Transverse colon (tissue), 4 donors: ENCODE measurements at regions not wholly inside any gene's neighbourhood (a gene's known extent, or its start where the extent isn't known, plus 50 kb on each side); places are given as distances from the start of the nearest gene placed in this dataset.

Experiments
- DNase-seq: peaks from one replicate; pipeline ENCODE4 v3.0.0-alpha.2; 2019
- H3K27ac ChIP-seq, 4 donors: fragments of 200-600 bp; sonication (generic); 2 replicates each; pipeline ENCODE4 v1.5.1; 2016 to 2018; ENCODE audit warnings: inconsistent platforms in 4 of 4
- H3K27me3 ChIP-seq: fragments of 200-600 bp; sonication (generic); 2 replicates; pipeline ENCODE4 v1.5.1; 2017; ENCODE audit warnings: inconsistent platforms
- H3K36me3 ChIP-seq, 4 donors: fragments of 200-600 bp; sonication (generic); 2 replicates each; pipeline ENCODE4 v1.5.1; 2017 to 2019; ENCODE audit warnings: inconsistent platforms in 4 of 4
- H3K4me1 ChIP-seq, 4 donors: fragments of 200-600 bp; sonication (generic); 2 replicates each; pipeline ENCODE4 v1.5.1; 2017 to 2020; ENCODE audit warnings: inconsistent platforms in 4 of 4
- H3K4me3 ChIP-seq, 4 donors: fragments of 200-600 bp; sonication (generic); 1 replicate in 1 of 4; 2 replicates in 3 of 4; pipeline versions ENCODE4 v1.5.1 to v1.6.1; 2017 to 2019; ENCODE audit warnings: inconsistent platforms in 4 of 4
- H3K9me3 ChIP-seq, 2 donors: fragments of 200-600 bp; sonication (generic); 2 replicates each; pipeline ENCODE4 v1.5.1; 2017 to 2019; ENCODE audit warnings: inconsistent platforms in 2 of 2
- CTCF ChIP-seq, 5 experiments: fragments of 200-600 bp in 3 of 5; fragments of 450-650 bp in 2 of 5; sonication (generic) in 3 of 5; IDR thresholded peaks; 1 replicate in 2 of 5; 2 replicates in 3 of 5; pipeline ENCODE4 v1.5.1; 2016 to 2017; ENCODE audit warnings: antibody characterized with exemption in 5 of 5, inconsistent platforms in 3 of 5, mild to moderate bottlenecking in 2 of 5, moderate library complexity in 1 of 5
- EP300 ChIP-seq: sonication (generic); formaldehyde crosslinking; IDR thresholded peaks from one replicate; pipeline ENCODE4 v1.6.1; 2017; ENCODE audit warnings: antibody characterized with exemption, low read depth
- POLR2A ChIP-seq: fragments of 450-650 bp; IDR thresholded peaks from one replicate; pipeline ENCODE4 v1.6.1; 2016; ENCODE audit warnings: antibody characterized with exemption, mild to moderate bottlenecking, moderate library complexity
- POLR2AphosphoS5 ChIP-seq, 3 donors: sonication (generic); formaldehyde crosslinking; IDR thresholded peaks; one replicate each; pipeline ENCODE4 v1.6.1; 2016; ENCODE audit warnings: antibody characterized with exemption in 3 of 3
- WGBS, 2 donors: methylation state at CpG; one replicate each; pipeline ENCODE4 v1.1.5; 2018; ENCODE audit warnings: low coverage in 1 of 2; 5-methylcytosine and 5-hydroxymethylcytosine counted together
- in situ Hi-C, 4 donors: fragments of 200-750 bp; cut with MboI; loops; one replicate each; pipeline versions ENCODE4 v1.15.0 to v1.15.1; 2017; ENCODE audit warnings: low sequenced_read_pairs in 3 of 4, low pct_ligation_motif_present in 1 of 4, low pct_unique_long_range_greater_than_20kb in 1 of 4
- intact Hi-C: fragments of 100-400 bp; cut with DNase I; formaldehyde crosslinking; loops from one replicate; pipeline ENCODE4 v1.15.1; 2023; ENCODE audit warnings: low total_unique reads

DNA sequence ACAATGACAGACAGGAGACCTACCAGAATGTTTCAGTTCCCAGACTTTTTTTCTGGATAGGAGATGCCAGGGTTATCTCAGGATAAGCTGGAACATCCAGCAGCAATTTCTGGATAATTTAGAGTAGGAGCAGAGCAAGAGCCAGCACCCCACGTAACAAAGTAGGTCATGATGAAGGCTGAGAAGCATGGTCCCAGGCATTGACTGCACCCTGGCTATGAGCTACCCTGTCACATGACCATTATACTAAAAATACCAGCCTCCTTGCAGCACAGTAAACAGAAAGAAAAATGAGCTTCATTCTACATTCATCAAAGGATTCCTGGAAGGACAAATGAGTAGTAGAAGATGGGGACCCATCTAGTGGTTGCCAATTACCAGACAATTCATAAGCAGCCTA is 247.4 kb upstream of the AR start:
- TF ChIP-seq POLR2A (no peak), EP300 (no peak), POLR2AphosphoS5 (IDR thresholded peaks at IDR 0.05) (no peak), CTCF (IDR thresholded peaks at IDR 0.05) (no peak)
- no peaks in the 10 kb centered on the region for H3K9me3 ChIP-seq
- no peaks in the 10 kb centered on the region for H3K4me1 ChIP-seq
- no peaks in the 10 kb centered on the region for H3K27me3 ChIP-seq
- WGBS, 2 donors, result 19% methylated on average over 1 of the region's 1 CpG; no CpG with 5 or more reads in 1 of the 2 donors
- H3K36me3 ChIP-seq, result no peaks in the 10 kb centered on the region
- intact Hi-C loops (no loop called here), in situ Hi-C loops (no loop called here)
- no peak overlapping the region for H3K27ac ChIP-seq
- DNase-seq, result no peak
- no peak overlapping the region for H3K4me3 ChIP-seq

- H3K27me3 ChIP-seq, result no peaks in the 10 kb centered on the region
- 81 to 100% methylated on average over 1 to 4 of the region's 4 CpGs for WGBS, 2 donors
- no peak for TF ChIP-seq POLR2A
- no peak for TF ChIP-seq EP300
- TF ChIP-seq CTCF (IDR thresholded peaks at IDR 0.05), result no peak
- TF ChIP-seq POLR2AphosphoS5 (IDR thresholded peaks at IDR 0.05), result no peak
Measured at GRCh38 chrX:67317725-67318124, 226.1 kb upstream of the AR start.

GRCh38 chrX:67328476-67328875 is 215.3 kb upstream of the AR start:
- H3K36me3 ChIP-seq, result no peaks in the 10 kb centered on the region
- intact Hi-C loops, result no loop called here
- no peaks in the 10 kb centered on the region for H3K9me3 ChIP-seq
- H3K27me3 ChIP-seq, result no peaks in the 10 kb centered on the region
- in situ Hi-C loops, result loop anchor here in 1 of 4 donors (25.0 kb wide), 1 partner anchor 109 kb away; no protein-coding TSS in a partner anchor
- H3K4me3 ChIP-seq, result no peak overlapping the region
- H3K27ac ChIP-seq, result no peak overlapping the region
- 60 to 87% methylated on average over 1 to 3 of the region's 3 CpGs for WGBS, 2 donors
- no peaks in the 10 kb centered on the region for H3K4me1 ChIP-seq
- DNase-seq, result no peak
- TF ChIP-seq EP300, result no peak
- TF ChIP-seq CTCF (IDR thresholded peaks at IDR 0.05), result no peak
- no peak for TF ChIP-seq POLR2A
- no peak for TF ChIP-seq POLR2AphosphoS5 (IDR thresholded peaks at IDR 0.05)

More at GRCh38 chrX:67317725-67318124, 226.1 kb upstream of the AR start:
- Histone ChIP-seq H3K9me3 (no peaks in the 10 kb centered on the region), H3K36me3 (no peaks in the 10 kb centered on the region), H3K4me1 (no peaks in the 10 kb centered on the region), H3K4me3 (no peak overlapping the region), H3K27ac (no peak overlapping the region)
- intact Hi-C loops (no loop called here), in situ Hi-C loops (no loop called here)
- DNase-seq, result no peak

DNA sequence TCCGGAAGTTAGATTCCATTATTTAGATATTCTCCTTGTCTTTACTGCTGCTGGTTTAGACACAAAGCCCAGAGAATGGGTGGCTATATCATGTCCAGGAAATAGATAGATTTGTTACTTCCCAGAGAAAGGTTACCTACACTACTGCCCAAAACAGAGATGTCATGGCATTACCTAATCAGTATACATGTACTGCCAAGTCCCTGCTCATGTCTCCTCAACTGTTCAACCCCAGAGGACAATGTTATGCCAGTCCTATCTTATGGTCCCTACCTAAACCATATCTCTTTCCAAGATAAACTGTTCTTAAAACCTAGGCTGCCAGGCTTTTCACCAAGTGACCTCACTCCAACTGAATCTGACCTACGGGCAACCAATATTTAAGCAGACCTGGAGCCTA is 209.5 kb upstream of the AR start:
- WGBS, 2 donors, result 82% methylated on average over 2 of the region's 2 CpGs; no CpG with 5 or more reads in 1 of the 2 donors
- in situ Hi-C loops, result loop anchor here in 1 of 4 donors (25.0 kb wide), 1 partner anchor 103 kb away; no protein-coding TSS in a partner anchor
- no peaks in the 10 kb centered on the region for H3K9me3 ChIP-seq

More for the DNA sequence above, 209.5 kb upstream of the AR start:
- H3K27me3 ChIP-seq, result no peaks in the 10 kb centered on the region
- H3K36me3 ChIP-seq, result no peaks in the 10 kb centered on the region
- H3K4me1 ChIP-seq, result no peaks in the 10 kb centered on the region
- H3K27ac ChIP-seq, result no peak overlapping the region
- TF ChIP-seq EP300 (no peak), POLR2AphosphoS5 (IDR thresholded peaks at IDR 0.05) (no peak), POLR2A (no peak), CTCF (IDR thresholded peaks at IDR 0.05) (no peak)
- H3K4me3 ChIP-seq, result no peak overlapping the region
- no peak for DNase-seq
- intact Hi-C loops, result no loop called here
